Astrocyte (in vitro differentiated cells and primary cell): ENCODE measurements at regions not wholly inside any gene's neighbourhood (a gene's known extent, or its start where the extent isn't known, plus 50 kb on each side); places are given as distances from the start of the nearest gene placed in this dataset.

Experiments
- EZH2 ChIP-seq: IDR thresholded peaks from 2 replicates; pipeline ENCODE4 v1.6.1; 2012; ENCODE audit warnings: mild to moderate bottlenecking, low read length, inconsistent platforms; ENCODE audit not compliant: insufficient read depth
- TF ChIP-seq, protein P1 (sequence below): IDR thresholded peaks from 2 replicates; pipeline ENCODE4 v1.5.1; 2011; ENCODE audit warnings: low read depth, mild to moderate bottlenecking, inconsistent platforms, low read length, moderate library complexity; ENCODE audit not compliant: insufficient read depth

- TF ChIP-seq, protein P1, sequence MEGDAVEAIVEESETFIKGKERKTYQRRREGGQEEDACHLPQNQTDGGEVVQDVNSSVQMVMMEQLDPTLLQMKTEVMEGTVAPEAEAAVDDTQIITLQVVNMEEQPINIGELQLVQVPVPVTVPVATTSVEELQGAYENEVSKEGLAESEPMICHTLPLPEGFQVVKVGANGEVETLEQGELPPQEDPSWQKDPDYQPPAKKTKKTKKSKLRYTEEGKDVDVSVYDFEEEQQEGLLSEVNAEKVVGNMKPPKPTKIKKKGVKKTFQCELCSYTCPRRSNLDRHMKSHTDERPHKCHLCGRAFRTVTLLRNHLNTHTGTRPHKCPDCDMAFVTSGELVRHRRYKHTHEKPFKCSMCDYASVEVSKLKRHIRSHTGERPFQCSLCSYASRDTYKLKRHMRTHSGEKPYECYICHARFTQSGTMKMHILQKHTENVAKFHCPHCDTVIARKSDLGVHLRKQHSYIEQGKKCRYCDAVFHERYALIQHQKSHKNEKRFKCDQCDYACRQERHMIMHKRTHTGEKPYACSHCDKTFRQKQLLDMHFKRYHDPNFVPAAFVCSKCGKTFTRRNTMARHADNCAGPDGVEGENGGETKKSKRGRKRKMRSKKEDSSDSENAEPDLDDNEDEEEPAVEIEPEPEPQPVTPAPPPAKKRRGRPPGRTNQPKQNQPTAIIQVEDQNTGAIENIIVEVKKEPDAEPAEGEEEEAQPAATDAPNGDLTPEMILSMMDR, result no peak
- no peak for TF ChIP-seq EZH2
These were observed 55.4 kb upstream of the GRIK3 start for GRCh38 chr1:37089750-37090149.
